Activated B cell treated with CpG ODN at 0.5 μM for 24 hours (primary cell): ENCODE measurements at regions not wholly inside any gene's neighbourhood (a gene's known extent, or its start where the extent isn't known, plus 50 kb on each side); places are given as distances from the start of the nearest gene placed in this dataset.

ENCODE experiments used
- ATAC-seq: fragments of 200-7000 bp; cut with Tn5 transposase; one replicate; pipeline ENCODE4 v1.10.0; 2021; ENCODE audit warnings: low read depth, mild to moderate bottlenecking, moderate library complexity
- CTCF ChIA-PET: fragments of 350-600 bp; sonication (Branson Sonifier 250); formaldehyde crosslinking; loops from one replicate; lab custom pipeline; 2021; ENCODE audit warnings: antibody characterized with exemption; lab: Charles Lee
- POLR2A ChIA-PET: fragments of 350-600 bp; sonication (Branson Sonifier 250); formaldehyde crosslinking; loops from one replicate; lab custom pipeline; 2021; ENCODE audit warnings: antibody characterized with exemption; lab: Charles Lee
- DNase-seq: peaks from one replicate; pipeline ENCODE4 v3.0.0; 2022
- H3K27ac Mint-ChIP-seq: one replicate; pipeline ENCODE4 v1.8.0; 2020; ENCODE audit warnings: mixed read lengths
- H3K27me3 Mint-ChIP-seq: one replicate; pipeline ENCODE4 v1.8.0; 2021; ENCODE audit warnings: mixed read lengths
- H3K36me3 Mint-ChIP-seq: one replicate; pipeline ENCODE4 v1.8.0; 2021; ENCODE audit warnings: low read depth, mixed read lengths
- H3K4me1 Mint-ChIP-seq: one replicate; pipeline ENCODE4 v1.8.0; 2021; ENCODE audit warnings: mixed read lengths
- H3K4me3 Mint-ChIP-seq: one replicate; pipeline ENCODE4 v1.8.0; 2020; ENCODE audit warnings: mild to moderate bottlenecking, mixed read lengths
- H3K9me3 Mint-ChIP-seq: one replicate; pipeline ENCODE4 v1.8.0; 2020; ENCODE audit warnings: mixed read lengths
- CTCF ChIP-seq: fragments of 200-600 bp; IDR thresholded peaks from one replicate; pipeline ENCODE4 v1.8.0; 2022; ENCODE audit warnings: antibody characterized with exemption, mild to moderate bottlenecking
- intact Hi-C: fragments of 100-400 bp; cut with micrococcal nuclease; formaldehyde crosslinking; loops from one replicate; pipeline ENCODE4 v1.15.1; 2024

DNA sequence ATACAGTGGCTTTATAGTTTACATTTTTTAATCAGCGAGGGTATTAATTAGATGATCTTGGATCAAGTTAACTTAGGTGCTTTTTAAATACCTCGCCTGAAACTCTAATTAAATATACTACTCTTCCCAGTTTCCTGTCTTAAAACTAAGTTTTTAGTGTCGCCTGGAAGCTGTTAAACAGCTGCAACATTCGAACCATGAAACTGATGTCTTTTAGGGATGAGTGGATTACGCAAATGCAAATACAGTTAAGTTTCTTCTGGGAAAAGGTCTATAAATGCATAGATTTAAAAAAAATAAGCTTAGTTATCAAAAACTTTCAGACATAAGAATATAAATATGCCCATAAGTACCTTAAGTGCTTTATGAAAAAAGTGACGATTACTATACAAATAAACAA lies 228.3 kb downstream of the PTPRC start:
- H3K27ac Mint-ChIP-seq = no peak overlapping the region
- CTCF ChIA-PET = no interaction called here
- ATAC-seq = no peak
- no peaks in the 10 kb centered on the region for H3K36me3 Mint-ChIP-seq
- no peak for TF ChIP-seq CTCF
- intact Hi-C loops = no loop called here
- no peaks in the 10 kb centered on the region for H3K9me3 Mint-ChIP-seq
- no peaks in the 10 kb centered on the region for H3K4me1 Mint-ChIP-seq
- no peaks in the 10 kb centered on the region for H3K27me3 Mint-ChIP-seq
- no peak overlapping the region for H3K4me3 Mint-ChIP-seq
- DNase-seq = no peak
- POLR2A ChIA-PET = no interaction called here

DNA sequence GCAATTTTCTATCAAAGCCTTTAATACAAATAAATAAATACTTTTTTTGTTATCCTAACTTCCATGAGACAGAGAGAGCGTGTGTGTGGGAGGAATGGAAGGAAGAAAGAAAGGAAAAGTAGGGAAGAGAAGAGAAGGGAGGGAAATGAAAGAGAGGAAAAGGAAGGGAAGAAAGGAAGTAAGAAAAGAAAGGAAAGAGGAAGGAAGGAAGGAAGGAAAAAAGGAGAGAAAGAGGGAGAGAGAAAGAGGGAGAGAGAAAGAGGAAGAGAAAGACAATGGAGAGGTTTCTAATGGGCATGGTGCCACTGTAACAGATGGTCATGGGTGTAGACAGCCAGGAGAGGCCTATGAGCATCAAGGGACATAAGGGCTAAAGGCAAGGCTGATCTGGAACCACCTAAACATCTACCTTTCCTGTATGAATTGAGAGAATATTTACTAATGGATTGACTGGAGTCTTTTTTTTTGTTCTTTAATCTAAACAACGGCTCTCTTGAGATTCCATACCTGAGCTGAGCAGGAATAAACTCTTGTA lies 234.9 kb downstream of the PTPRC start:
- Mint-ChIP-seq H3K27ac (no peak overlapping the region), H3K36me3 (peaks cover 8% of the 10 kb centered on the region), H3K27me3 (no peaks in the 10 kb centered on the region), H3K4me1 (no peaks in the 10 kb centered on the region), H3K9me3 (peaks cover 5% of the 10 kb centered on the region), H3K4me3 (no peak overlapping the region)
- intact Hi-C loops = no loop called here
- CTCF ChIA-PET = no interaction called here
- POLR2A ChIA-PET = no interaction called here
- ATAC-seq (no peak), DNase-seq (no peak)
- TF ChIP-seq CTCF = no peak

- intact Hi-C loops = no loop called here
- ChIA-PET CTCF (no interaction called here), POLR2A (no interaction called here)
- Mint-ChIP-seq H3K9me3 (peaks cover 5% of the 10 kb centered on the region), H3K4me1 (peaks cover 6% of the 10 kb centered on the region), H3K27me3 (no peaks in the 10 kb centered on the region), H3K36me3 (peaks cover 10% of the 10 kb centered on the region), H3K27ac (no peak overlapping the region), H3K4me3 (no peak overlapping the region)
- no peak for ATAC-seq
- no peak for DNase-seq
- TF ChIP-seq CTCF = no peak
Observed at GRCh38 chr1:198876371-198876871, 237.6 kb downstream of the PTPRC start.

- no peak for DNase-seq
- POLR2A ChIA-PET = interaction anchor here (0.8 kb wide), 1 partner anchor 233 kb away, joined by 3 read pairs; no protein-coding TSS in a partner anchor
- CTCF ChIA-PET = no interaction called here
Observed at GRCh38 chr1:198878566-198878965, 239.7 kb downstream of the PTPRC start.

More at GRCh38 chr1:198878566-198878965, 239.7 kb downstream of the PTPRC start:
- no peaks in the 10 kb centered on the region for H3K27me3 Mint-ChIP-seq
- H3K9me3 Mint-ChIP-seq = peaks cover 5% of the 10 kb centered on the region
- no peak for ATAC-seq
- no peak for TF ChIP-seq CTCF
- no peak overlapping the region for H3K4me3 Mint-ChIP-seq
- no peak overlapping the region for H3K27ac Mint-ChIP-seq
- intact Hi-C loops = no loop called here
- peaks cover 10% of the 10 kb centered on the region for H3K36me3 Mint-ChIP-seq
- H3K4me1 Mint-ChIP-seq = peaks cover 8% of the 10 kb centered on the region
